ENCODE measurements at regions not wholly inside any gene's neighbourhood (a gene's known extent, or its start where the extent isn't known, plus 50 kb on each side); places are given as distances from the start of the nearest gene placed in this dataset.
"Not testable (repeated sequence)": the region's sequence is repeated elsewhere in the genome, so short reads cannot be mapped to it uniquely, and the experiment has no call there.

- no peak for TF ChIP-seq TP53 (CRISPR knock-in tag; IDR thresholded peaks at IDR 0.05)
- TF ChIP-seq RELA (CRISPR knock-in tag; IDR thresholded peaks at IDR 0.05; ENCODE audit: borderline replicate concordance) = no peak
Measured at GRCh38 chrX:2631743-2632532, 59.2 kb upstream of the CD99 start (continued).

- DNase-seq (ENCODE audit: low spot score); H3K4me3 Mint-ChIP-seq; POLR2A ChIA-PET: not testable (repeated sequence)
Measured at GRCh38 chrX:2630935-2631742, 60.0 kb upstream of the CD99 start.

GRCh38 chrX:2630008-2630934 is 60.8 kb upstream of the CD99 start:
- POLR2A ChIA-PET; H3K4me3 Mint-ChIP-seq; H3K27me3 Mint-ChIP-seq (ENCODE audit: low read depth); H3K4me1 Mint-ChIP-seq; DNase-seq (ENCODE audit: low spot score); ATAC-seq; H3K27ac Mint-ChIP-seq; CTCF ChIA-PET: not testable (repeated sequence)
- H3K9me3 Mint-ChIP-seq = peaks cover 31% of the 10 kb centered on the region
- peaks cover 70% of the 10 kb centered on the region for H3K36me3 Mint-ChIP-seq

More at GRCh38 chrX:2630935-2631742, 60.0 kb upstream of the CD99 start:
- CTCF ChIA-PET; ATAC-seq; H3K27ac Mint-ChIP-seq; H3K27me3 Mint-ChIP-seq (ENCODE audit: low read depth); H3K4me1 Mint-ChIP-seq: not testable (repeated sequence)
- Mint-ChIP-seq H3K36me3 (peaks cover 67% of the 10 kb centered on the region), H3K9me3 (peaks cover 31% of the 10 kb centered on the region)

- Mint-ChIP-seq H3K4me3 (no peak overlapping the region), H3K27me3 (ENCODE audit: low read depth) (no peaks in the 10 kb centered on the region), H3K27ac (no peak overlapping the region), H3K9me3 (peaks cover 31% of the 10 kb centered on the region), H3K4me1 (no peaks in the 10 kb centered on the region), H3K36me3 (peaks cover 78% of the 10 kb centered on the region)
- ATAC-seq (no peak), DNase-seq (ENCODE audit: low spot score) (no peak)
- POLR2A ChIA-PET = no interaction called here
- CTCF ChIA-PET = no interaction called here
- TF ChIP-seq SMAD4 (CRISPR knock-in tag; IDR thresholded peaks at IDR 0.05) (no peak), ZNF532 (CRISPR knock-in tag; IDR thresholded peaks at IDR 0.05; ENCODE audit: borderline replicate concordance) (no peak), GTF2I (CRISPR knock-in tag; conservative IDR thresholded peaks at IDR 0.05) (no peak), ZNF121 (CRISPR knock-in tag; IDR thresholded peaks at IDR 0.05) (no peak), TEAD4 (CRISPR knock-in tag; IDR thresholded peaks at IDR 0.05) (no peak), ESRRA (CRISPR knock-in tag; IDR thresholded peaks at IDR 0.05; ENCODE audit: borderline replicate concordance) (no peak), PRDM15 (CRISPR knock-in tag; IDR thresholded peaks at IDR 0.05) (no peak), ZNF232 (CRISPR knock-in tag; IDR thresholded peaks at IDR 0.05) (no peak), ATF2 (CRISPR knock-in tag; IDR thresholded peaks at IDR 0.05; ENCODE audit: borderline replicate concordance, low read depth) (no peak), FOXK1 (CRISPR knock-in tag; IDR thresholded peaks at IDR 0.05) (no peak), ZNF671 (CRISPR knock-in tag; IDR thresholded peaks at IDR 0.05) (no peak), CBFB (CRISPR knock-in tag; IDR thresholded peaks at IDR 0.05; ENCODE audit: low read depth) (no peak)
Measured at GRCh38 chrX:2629316-2630007, 61.6 kb upstream of the CD99 start.

Measured in WTC11 (cell line).